Pons (tissue), 1 donor: ENCODE measurements at regions not wholly inside any gene's neighbourhood (a gene's known extent, or its start where the extent isn't known, plus 50 kb on each side); places are given as distances from the start of the nearest gene placed in this dataset.

Experiments used
- DNase-seq: peaks from one replicate; pipeline ENCODE4 v3.0.0-alpha.2; 2016; ENCODE audit warnings: low spot score

DNA sequence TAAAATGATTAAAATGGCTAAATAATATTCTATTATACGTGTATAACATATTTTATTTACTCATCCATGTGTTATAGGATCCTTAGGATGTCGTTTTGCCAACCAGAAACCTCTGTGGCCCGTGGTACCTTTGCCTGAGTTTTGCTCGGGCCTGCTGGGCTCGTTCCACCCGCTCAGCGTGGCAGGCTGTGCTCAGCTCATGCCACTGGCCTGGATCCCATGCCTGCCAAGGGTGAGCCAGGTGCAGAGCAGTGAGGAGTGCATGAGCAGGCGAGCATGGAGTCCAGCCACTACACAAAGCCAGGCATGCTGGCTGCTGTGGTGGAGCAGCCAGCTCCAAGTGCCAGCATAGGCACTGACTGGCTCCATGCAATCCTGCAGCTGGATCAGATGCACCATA, 417.2 kb downstream of the TTLL7 start:
- no peak for DNase-seq

GRCh38 chr1:83574791-83575190, 424.1 kb downstream of the TTLL7 start:
- DNase-seq = no peak

GRCh38 chr1:83573776-83574175, 425.2 kb downstream of the TTLL7 start:
- no peak for DNase-seq

- no peak for DNase-seq
These were observed 427.4 kb downstream of the TTLL7 start for GRCh38 chr1:83571536-83571935.

DNA sequence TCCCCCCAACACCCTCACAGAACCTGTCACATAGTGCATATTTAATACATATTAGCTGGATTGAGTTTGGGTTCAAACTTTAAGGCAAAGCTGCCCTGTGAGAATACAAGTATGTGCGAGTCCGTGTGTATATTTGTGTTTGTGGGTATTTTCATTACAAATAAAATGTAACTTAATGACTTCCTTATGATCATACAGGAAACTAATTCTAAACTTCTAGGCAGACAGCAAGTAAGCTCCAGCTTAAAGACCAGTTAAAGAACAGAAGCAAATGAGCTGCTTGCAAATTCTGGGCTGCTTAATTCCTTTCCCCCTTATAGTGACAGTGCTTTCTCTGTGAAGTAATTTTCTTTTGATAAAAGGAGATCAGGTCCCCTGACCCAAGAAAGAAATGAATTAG, 437.6 kb downstream of the TTLL7 start:
- DNase-seq = no peak

DNA sequence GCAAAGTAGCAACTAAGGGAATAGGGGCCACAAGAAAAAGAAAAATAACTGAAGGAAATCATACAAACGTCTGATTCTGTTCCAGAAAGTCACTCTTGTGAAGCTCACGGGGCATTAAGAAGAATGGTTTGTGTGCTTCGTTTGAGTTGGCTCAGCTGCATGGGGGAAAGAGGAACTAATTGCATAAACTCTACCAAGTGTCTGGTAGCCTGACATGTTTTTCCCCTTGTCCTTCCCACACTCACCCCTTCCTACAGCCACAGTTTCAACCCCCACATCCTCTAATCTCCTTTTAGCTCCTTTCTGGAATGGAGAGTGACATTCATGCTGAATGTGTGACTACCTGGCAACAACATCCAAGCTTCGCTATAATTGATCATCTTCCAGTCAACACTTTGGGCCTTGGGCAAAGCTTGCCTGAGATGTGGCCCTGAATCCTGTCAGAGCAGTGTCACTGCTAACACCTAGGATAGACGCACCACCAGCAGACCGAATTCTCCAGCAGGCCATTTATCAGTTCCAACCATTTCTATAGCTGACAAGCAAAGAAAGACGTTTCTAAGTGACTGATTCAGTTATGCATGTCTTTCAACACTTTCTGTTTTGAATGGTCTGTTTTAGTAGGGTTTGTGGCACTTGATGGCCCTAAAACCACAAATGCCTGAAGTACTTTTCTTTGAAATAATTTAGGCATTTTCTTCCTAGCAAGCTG, 439.6 kb downstream of the TTLL7 start:
- DNase-seq = no peak

DNA sequence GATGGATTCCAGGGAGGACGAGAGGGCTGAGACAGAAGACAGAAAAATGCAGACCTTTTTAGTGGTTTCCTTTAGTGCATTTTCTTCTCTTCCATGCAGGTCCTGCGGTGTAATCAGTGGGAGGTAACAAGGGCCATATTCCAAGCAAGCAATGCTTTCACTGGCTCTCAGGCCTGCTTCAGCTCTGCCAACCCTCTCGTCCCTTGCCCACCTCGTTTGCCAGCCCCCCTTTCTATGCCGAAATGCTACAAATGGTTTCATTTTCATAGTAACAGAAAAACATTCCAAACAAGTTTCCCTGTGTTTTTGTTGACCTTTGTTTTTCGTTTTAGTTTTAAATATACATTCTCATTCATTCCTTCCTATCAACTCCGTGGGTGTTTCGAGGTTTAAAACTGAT, 443.1 kb downstream of the TTLL7 start:
- no peak for DNase-seq

DNA sequence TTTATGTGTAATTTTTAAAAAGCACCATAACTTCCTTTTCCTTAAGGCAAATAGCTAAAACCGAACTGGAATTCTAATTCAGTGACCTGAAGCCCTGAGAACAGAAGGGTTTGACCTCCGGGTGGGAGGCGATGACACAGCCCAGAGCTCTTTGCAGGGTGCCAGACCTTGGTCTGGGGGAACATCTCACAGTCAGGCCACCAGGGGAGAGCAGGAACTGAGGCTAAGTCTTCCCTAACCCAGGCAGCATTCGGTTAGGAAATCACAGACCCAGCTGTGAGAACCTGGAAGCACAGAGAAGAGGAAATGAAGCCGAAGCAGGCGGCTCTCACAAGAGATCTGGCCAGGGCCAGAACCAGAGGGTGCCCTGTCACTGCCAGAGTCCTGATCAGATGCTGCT, 444.8 kb downstream of the TTLL7 start:
- DNase-seq = no peak

- no peak for DNase-seq
These were observed 446.1 kb downstream of the TTLL7 start for GRCh38 chr1:83552820-83553219.

- no peak for DNase-seq
These were observed 450.6 kb downstream of the TTLL7 start for GRCh38 chr1:83548311-83548710.

DNA sequence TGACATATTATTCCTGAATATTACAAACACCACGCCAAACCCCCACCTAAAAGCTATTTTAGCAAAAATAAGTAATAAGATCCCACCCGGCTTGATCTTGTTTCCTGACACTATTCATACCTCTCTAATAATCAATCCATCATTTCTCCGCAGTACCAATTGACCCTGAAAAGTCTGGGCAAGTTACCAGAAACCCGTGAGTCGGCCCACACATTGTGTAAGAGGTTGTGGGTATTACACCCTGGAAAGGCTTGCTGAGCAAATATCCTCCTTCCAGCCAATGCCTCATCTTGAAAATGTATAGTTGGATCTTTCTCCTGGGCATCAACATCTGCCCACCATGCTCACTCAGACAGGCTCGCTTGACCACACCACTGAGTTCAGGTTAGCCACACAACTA, 451.0 kb downstream of the TTLL7 start:
- DNase-seq = no peak

- DNase-seq = no peak
These were observed 452.1 kb downstream of the TTLL7 start for GRCh38 chr1:83546874-83547273.

GRCh38 chr1:83545066-83545862, 453.7 kb downstream of the TTLL7 start:
- no peak for DNase-seq

GRCh38 chr1:83543222-83543973, 455.5 kb downstream of the TTLL7 start:
- no peak for DNase-seq

- no peak for DNase-seq
These were observed 467.2 kb downstream of the TTLL7 start for GRCh38 chr1:83531521-83532309.

GRCh38 chr1:83530506-83530905, 468.4 kb downstream of the TTLL7 start:
- no peak for DNase-seq

- DNase-seq = no peak
These were observed 470.9 kb downstream of the TTLL7 start for GRCh38 chr1:83527987-83528386.

- DNase-seq = no peak
These were observed 478.1 kb downstream of the TTLL7 start for GRCh38 chr1:83520797-83521196.

DNA sequence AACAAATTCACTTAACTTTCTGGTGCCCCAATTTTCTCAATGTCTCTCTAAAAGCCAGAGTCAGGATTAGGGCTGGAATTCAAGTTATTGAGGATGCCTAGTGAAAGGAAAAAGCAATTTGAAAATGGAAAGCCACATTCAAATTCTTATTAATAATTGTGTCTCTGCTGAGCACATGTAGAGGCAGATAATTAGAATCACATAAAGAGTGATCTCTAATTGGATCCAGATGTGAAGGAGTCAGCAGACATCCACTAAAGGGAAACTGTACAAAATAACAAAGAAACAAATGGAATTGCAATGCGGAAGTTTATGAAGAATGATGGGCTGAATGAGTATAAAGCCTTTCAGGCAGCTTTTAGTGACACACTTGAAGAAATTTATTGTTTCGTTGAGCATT, 482.6 kb downstream of the TTLL7 start:
- no peak for DNase-seq

GRCh38 chr1:83515578-83516154, 483.3 kb downstream of the TTLL7 start:
- no peak for DNase-seq

DNA sequence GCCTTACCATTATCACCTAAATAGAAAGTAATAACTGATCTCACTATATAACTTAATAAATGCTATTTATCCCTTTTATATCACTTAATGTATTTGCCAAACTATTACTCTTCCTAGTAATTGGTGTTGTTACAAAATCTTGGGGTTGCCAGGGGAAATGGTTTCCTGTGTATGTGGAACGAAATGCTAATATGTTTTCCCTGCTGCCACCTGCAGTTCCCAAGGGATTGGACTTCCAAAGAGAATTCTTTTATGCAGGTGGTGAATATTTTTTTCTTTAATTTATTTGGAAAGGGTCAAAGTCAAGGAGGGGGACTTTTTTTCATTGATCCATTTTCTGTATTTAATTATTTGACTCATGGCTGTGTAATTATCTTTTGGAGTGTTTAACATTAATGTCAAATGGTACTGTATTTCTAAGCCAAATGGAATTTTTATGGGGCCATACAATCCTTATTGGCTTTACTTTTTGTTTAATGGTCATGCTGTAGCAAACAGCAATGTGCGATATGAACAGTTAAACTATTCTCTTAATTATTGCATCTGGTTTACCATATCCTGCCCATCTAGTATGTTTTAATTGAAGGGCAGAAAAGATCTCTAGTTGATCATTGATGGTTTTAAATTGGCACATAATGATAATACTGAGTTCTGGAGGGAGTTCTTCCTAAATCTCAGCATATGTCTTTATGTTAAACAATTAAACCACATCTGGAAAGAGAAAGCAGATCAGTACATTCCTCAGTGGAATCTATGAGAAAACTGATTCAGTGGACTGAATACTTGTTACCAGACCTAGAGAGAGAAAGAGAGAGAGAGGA, 486.3 kb downstream of the TTLL7 start:
- no peak for DNase-seq
